Osteocyte (in vitro differentiated cells): ENCODE measurements at regions not wholly inside any gene's neighbourhood (a gene's known extent, or its start where the extent isn't known, plus 50 kb on each side); places are given as distances from the start of the nearest gene placed in this dataset.
A peak's percentile ranks its signal among the peaks of the same experiment; 100 is the strongest.

Source experiments
- DNase-seq: peaks from one replicate; pipeline ENCODE4 v3.0.0; 2021; ENCODE audit warnings: mixed read lengths; ENCODE audit not compliant: unreplicated experiment; ENCODE audit errors: extremely low spot score
- H3K27ac Mint-ChIP-seq: one replicate; pipeline ENCODE4 v1.8.0; 2021; ENCODE audit warnings: mild to moderate bottlenecking, mixed read lengths; ENCODE audit not compliant: unreplicated experiment
- H3K27me3 Mint-ChIP-seq: one replicate; pipeline ENCODE4 v1.8.0; 2021; ENCODE audit warnings: mixed read lengths; ENCODE audit not compliant: unreplicated experiment
- H3K36me3 Mint-ChIP-seq: one replicate; pipeline ENCODE4 v1.8.0; 2021; ENCODE audit warnings: mixed read lengths; ENCODE audit not compliant: unreplicated experiment
- H3K4me1 Mint-ChIP-seq: one replicate; pipeline ENCODE4 v1.8.0; 2021; ENCODE audit warnings: mixed read lengths; ENCODE audit not compliant: unreplicated experiment
- H3K4me3 Mint-ChIP-seq: one replicate; pipeline ENCODE4 v1.8.0; 2021; ENCODE audit warnings: mild to moderate bottlenecking, moderate library complexity, mixed read lengths; ENCODE audit not compliant: unreplicated experiment
- H3K9me3 Mint-ChIP-seq: one replicate; pipeline ENCODE4 v1.8.0; 2021; ENCODE audit warnings: mixed read lengths; ENCODE audit not compliant: unreplicated experiment
- TF ChIP-seq, protein P1 (sequence below): fragments of 200-600 bp; sonication (generic); IDR thresholded peaks from 2 replicates; pipeline ENCODE4 v1.5.0; 2021; ENCODE audit warnings: antibody characterized with exemption, mild to moderate bottlenecking, moderate library complexity

DNA sequence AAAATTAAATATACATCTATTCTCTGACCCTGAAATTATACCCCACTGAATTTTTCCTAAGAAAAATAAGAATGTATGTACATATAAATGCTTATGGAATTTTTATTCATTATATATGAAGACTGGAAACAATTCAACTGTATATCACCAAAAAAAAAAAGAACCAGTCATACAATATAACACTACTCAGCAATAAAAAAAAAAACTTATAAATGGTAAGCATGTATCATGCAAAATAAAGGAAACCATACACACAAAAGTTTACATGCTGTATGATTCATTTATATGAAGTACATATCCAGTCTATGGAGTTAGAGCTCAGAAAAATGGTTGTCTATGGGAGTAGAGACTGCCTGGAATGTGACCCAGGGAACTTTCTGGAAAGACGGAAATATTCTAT, 199.4 kb upstream of the MIR17HG start:
- DNase-seq, result no peak

DNA sequence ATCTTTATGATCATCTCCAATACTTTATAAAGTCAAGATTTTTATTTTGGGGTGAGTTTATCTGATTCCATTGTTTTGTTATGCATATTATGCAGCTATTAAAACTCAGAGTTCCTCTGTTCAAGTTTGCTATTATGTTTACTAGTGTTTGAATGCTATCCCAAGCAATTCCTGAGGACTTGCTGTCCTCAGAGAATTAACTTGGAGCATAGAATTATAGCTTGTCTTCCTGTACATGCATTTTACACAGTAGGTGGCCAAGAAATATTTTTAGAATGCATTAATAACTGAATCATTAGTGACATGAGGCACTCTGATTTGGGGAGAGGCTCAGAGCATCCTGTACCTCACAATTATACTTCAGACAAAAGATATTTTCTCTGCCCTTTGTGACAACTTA, 195.6 kb upstream of the MIR17HG start:
- peaks cover 59% of the 10 kb centered on the region for H3K4me1 Mint-ChIP-seq
- no peak overlapping the region for H3K4me3 Mint-ChIP-seq
- H3K27me3 Mint-ChIP-seq, result no peaks in the 10 kb centered on the region
- H3K9me3 Mint-ChIP-seq, result peaks cover 5% of the 10 kb centered on the region
- TF ChIP-seq, protein P1, sequence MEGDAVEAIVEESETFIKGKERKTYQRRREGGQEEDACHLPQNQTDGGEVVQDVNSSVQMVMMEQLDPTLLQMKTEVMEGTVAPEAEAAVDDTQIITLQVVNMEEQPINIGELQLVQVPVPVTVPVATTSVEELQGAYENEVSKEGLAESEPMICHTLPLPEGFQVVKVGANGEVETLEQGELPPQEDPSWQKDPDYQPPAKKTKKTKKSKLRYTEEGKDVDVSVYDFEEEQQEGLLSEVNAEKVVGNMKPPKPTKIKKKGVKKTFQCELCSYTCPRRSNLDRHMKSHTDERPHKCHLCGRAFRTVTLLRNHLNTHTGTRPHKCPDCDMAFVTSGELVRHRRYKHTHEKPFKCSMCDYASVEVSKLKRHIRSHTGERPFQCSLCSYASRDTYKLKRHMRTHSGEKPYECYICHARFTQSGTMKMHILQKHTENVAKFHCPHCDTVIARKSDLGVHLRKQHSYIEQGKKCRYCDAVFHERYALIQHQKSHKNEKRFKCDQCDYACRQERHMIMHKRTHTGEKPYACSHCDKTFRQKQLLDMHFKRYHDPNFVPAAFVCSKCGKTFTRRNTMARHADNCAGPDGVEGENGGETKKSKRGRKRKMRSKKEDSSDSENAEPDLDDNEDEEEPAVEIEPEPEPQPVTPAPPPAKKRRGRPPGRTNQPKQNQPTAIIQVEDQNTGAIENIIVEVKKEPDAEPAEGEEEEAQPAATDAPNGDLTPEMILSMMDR, result no peak
- H3K36me3 Mint-ChIP-seq, result no peaks in the 10 kb centered on the region
- DNase-seq, result no peak
- H3K27ac Mint-ChIP-seq, result no peak overlapping the region

More for the DNA sequence above, 199.4 kb upstream of the MIR17HG start:
- no peaks in the 10 kb centered on the region for H3K9me3 Mint-ChIP-seq
- no peak overlapping the region for H3K27ac Mint-ChIP-seq
- H3K27me3 Mint-ChIP-seq, result no peaks in the 10 kb centered on the region
- H3K36me3 Mint-ChIP-seq, result no peaks in the 10 kb centered on the region
- peaks cover 45% of the 10 kb centered on the region for H3K4me1 Mint-ChIP-seq
- no peak overlapping the region for H3K4me3 Mint-ChIP-seq
- TF ChIP-seq, protein P1, result no peak

DNA sequence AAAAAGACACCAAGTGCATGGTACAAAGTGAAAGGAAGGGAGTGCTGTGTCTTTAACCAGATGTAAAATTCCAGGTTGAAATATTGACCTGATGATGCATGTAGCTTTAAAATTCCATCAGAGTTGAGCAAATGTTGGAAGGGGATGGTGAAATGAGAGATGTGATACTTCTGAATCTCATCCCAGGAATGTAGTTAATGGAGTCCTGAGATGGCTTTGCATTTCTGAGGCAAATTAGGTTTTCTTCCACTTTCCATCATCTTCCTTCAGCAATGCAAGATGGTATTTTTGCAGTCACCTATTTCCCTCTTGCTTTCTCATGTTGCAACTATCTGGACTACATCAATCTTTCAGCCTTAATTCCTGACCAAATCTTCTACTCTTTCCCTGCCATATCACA, 194.1 kb upstream of the MIR17HG start:
- Mint-ChIP-seq H3K4me1 (peaks cover 61% of the 10 kb centered on the region), H3K36me3 (no peaks in the 10 kb centered on the region), H3K27ac (peak overlapping the region; percentile 13), H3K4me3 (no peak overlapping the region), H3K9me3 (peaks cover 5% of the 10 kb centered on the region), H3K27me3 (no peaks in the 10 kb centered on the region)
- DNase-seq, result no peak
- TF ChIP-seq, protein P1, result no peak

DNA sequence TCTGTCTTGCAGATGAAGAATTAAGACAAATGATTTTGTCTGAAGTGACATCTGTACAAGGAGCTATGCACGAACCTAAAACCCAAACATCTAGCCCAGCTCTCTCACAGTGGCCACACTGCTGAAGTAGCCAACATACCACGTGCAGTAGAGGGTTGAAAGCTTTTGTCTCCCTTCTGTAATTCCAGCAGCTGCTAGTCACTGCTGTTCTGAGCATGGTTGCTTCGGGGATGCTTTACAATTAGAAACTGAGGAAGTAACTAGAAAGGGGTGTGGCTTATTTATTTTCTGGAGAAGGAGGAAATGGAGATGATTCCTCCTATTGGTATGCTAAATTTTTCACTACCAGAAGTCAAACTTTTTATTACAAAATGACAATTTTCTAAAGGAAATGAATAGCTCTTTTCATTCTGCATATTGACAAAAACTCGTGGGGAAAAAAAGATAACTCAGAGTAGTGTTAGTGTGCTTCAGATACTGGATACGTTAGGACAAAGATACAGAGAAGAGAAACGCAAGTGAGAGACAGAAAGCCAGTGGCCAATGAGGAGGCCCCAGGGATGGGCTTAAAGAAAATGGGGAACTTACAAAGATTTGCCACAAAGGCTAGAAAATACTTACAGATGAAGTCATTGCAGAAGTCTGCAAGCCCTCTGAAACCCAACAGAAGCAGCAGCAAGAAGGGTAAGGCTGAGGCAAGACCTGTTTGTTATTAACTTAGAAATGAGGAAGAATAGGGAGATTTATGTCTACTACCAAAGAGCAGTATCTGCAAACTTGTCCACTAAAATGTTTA, 192.7 kb upstream of the MIR17HG start:
- peaks cover 60% of the 10 kb centered on the region for H3K4me1 Mint-ChIP-seq
- H3K4me3 Mint-ChIP-seq, result no peak overlapping the region
- peaks cover 5% of the 10 kb centered on the region for H3K9me3 Mint-ChIP-seq
- H3K27me3 Mint-ChIP-seq, result peaks cover 2% of the 10 kb centered on the region
- TF ChIP-seq, protein P1, result no peak
- DNase-seq, result no peak
- peak overlapping the region; percentile 53 for H3K27ac Mint-ChIP-seq
- no peaks in the 10 kb centered on the region for H3K36me3 Mint-ChIP-seq

DNA sequence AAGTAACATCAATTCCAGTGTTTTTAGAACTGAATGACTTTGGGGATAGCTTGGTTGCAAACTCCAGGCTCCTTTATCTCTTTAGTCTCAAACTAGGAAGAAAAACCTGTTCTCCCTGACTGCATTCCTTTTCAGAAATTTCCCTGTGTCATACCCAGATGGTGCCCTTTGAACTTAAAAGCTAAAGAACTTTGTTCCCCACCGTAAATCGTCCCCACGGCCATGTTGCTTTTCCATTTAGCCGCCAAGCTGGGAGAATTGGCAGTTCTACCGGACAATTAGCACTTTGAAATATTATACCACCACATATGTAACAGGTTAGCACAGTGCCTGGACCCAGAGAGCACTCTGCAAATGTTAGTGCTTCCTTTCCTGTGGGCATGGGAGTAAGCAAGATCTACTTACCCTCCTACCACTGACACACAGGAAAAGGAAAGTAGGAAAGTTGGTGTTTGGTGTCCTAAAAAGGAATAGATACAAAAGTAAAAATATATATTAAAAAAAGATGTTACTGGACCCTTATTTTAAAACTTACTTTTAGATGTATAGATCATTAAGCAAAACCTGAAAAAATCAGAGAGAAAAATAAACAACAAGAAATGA, 191.9 kb upstream of the MIR17HG start:
- peak overlapping the region; percentile 9 for H3K27ac Mint-ChIP-seq
- TF ChIP-seq, protein P1, result no peak
- no peaks in the 10 kb centered on the region for H3K36me3 Mint-ChIP-seq
- no peak for DNase-seq
- H3K4me1 Mint-ChIP-seq, result peaks cover 60% of the 10 kb centered on the region
- H3K27me3 Mint-ChIP-seq, result peaks cover 2% of the 10 kb centered on the region
- H3K4me3 Mint-ChIP-seq, result no peak overlapping the region
- peaks cover 5% of the 10 kb centered on the region for H3K9me3 Mint-ChIP-seq
